Prostate gland (tissue), 1 donor: ENCODE measurements at regions not wholly inside any gene's neighbourhood (a gene's known extent, or its start where the extent isn't known, plus 50 kb on each side); places are given as distances from the start of the nearest gene placed in this dataset.

ENCODE experiments used
- POLR2A ChIP-seq: fragments of 450-650 bp; IDR thresholded peaks from one replicate; pipeline ENCODE4 v1.6.1; 2016; ENCODE audit warnings: antibody characterized with exemption, mild to moderate bottlenecking
- POLR2AphosphoS5 ChIP-seq: sonication (generic); formaldehyde crosslinking; IDR thresholded peaks from one replicate; pipeline ENCODE4 v1.6.1; 2017; ENCODE audit warnings: antibody characterized with exemption

DNA sequence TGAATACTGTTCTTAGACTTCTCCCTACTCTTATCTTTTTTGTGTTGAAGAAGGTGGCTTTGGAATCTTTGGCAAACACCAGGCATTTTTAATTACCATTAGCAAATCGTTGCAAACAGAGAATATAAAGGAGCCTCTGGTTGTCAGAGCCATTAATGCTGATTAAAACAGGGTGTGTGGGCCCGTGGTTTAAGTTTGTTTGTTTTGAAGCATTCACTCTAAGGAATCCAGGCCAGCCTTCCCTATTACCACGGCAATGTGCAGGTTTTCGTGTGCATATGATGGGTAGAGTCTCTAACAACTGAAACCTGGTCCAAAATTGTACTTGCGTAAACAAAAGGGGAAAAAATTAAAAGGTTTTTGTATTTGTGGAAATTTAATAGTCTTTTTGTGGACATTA lies 141.2 kb upstream of the GMNC start:
- TF ChIP-seq POLR2A: no peak
- TF ChIP-seq POLR2AphosphoS5: no peak
